Urothelium cell line (cell line): ENCODE measurements at regions not wholly inside any gene's neighbourhood (a gene's known extent, or its start where the extent isn't known, plus 50 kb on each side); places are given as distances from the start of the nearest gene placed in this dataset.

Source experiments
- DNase-seq: peaks from one replicate; pipeline ENCODE4 v3.0.0; 2011; ENCODE audit warnings: low spot score, mixed read lengths
- FAIRE-seq: peaks from 2 replicates; lab custom pipeline; 2011; peaks lifted over from hg19 to GRCh38; lab: Jason Lieb, UNC

DNA sequence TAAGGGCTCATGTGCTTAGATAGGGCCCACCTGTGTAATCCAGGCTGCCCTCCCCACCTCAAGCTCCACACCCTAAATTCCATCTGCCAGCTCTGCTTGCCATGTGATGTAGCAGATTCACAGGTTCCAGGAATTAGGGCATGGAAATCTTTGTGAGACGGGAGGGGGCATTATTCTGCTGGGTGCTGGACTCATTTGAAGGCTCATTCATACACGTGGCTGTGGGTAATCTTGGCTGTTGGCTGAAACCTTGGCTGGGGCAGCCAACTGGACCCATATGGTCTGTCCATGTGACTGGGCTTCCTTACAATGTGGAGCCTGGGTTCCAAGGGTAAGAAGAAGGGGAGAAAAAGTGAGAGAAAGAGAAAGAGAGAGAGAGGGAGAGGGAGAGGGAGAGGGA, 115.1 kb downstream of the CYLD start:
- FAIRE-seq (no peak), DNase-seq (no peak)

DNA sequence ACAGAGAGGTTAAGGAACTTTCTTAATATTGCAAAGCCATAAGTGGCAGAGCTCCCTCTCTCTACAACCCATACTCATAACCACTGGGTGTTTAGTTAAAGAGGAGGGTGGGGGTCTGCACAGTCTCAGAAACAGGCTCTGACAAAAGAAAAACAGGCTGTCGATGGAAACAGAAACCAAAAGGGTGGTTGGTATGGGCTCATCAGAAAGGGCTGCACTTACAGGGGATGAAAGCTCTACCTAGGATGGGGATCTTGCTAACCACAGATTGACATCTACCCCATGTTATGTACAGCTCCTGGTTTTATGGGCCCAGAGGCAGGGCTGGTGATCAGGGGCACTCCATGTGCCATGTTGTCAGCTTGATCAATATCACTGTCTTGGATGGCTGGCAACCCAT, 111.4 kb downstream of the CYLD start:
- no peak for FAIRE-seq
- DNase-seq = no peak
